D721Med (cell line): ENCODE measurements at regions not wholly inside any gene's neighbourhood (a gene's known extent, or its start where the extent isn't known, plus 50 kb on each side); places are given as distances from the start of the nearest gene placed in this dataset.

ENCODE experiments used
- DNase-seq: peaks from one replicate; pipeline ENCODE4 v3.0.0; 2011; ENCODE audit warnings: low spot score; ENCODE audit not compliant: insufficient read length
- FAIRE-seq: peaks from 2 replicates; lab custom pipeline; 2011; peaks lifted over from hg19 to GRCh38; lab: Jason Lieb, UNC
- CTCF ChIP-seq: IDR thresholded peaks from 2 replicates; pipeline ENCODE4 v1.5.1; 2012; ENCODE audit warnings: mild to moderate bottlenecking, control low read depth; ENCODE audit not compliant: insufficient read depth; ENCODE audit errors: missing control alignments

- no peak for TF ChIP-seq CTCF
- no peak for FAIRE-seq
Observed at GRCh38 chr3:28877912-28878311, 403.0 kb upstream of the RBMS3 start.

GRCh38 chr3:28890373-28890772 lies 390.5 kb upstream of the RBMS3 start:
- TF ChIP-seq CTCF = no peak
- DNase-seq = no peak
- no peak for FAIRE-seq

More at GRCh38 chr3:28877912-28878311, 403.0 kb upstream of the RBMS3 start:
- no peak for DNase-seq

- DNase-seq (no peak), FAIRE-seq (no peak)
Observed at GRCh38 chr3:28891485-28891884, 389.4 kb upstream of the RBMS3 start.

GRCh38 chr3:28900301-28900700 lies 380.6 kb upstream of the RBMS3 start:
- TF ChIP-seq CTCF = no peak
- FAIRE-seq (no peak), DNase-seq (no peak)

More at GRCh38 chr3:28891485-28891884, 389.4 kb upstream of the RBMS3 start:
- no peak for TF ChIP-seq CTCF

- DNase-seq (no peak), FAIRE-seq (no peak)
- TF ChIP-seq CTCF = no peak
Observed at GRCh38 chr3:28901018-28901417, 379.9 kb upstream of the RBMS3 start.

- FAIRE-seq (no peak), DNase-seq (no peak)
- no peak for TF ChIP-seq CTCF
Observed at GRCh38 chr3:28903171-28903601, 377.7 kb upstream of the RBMS3 start.

- DNase-seq = no peak
- TF ChIP-seq CTCF = no peak
- FAIRE-seq = no peak
Observed at GRCh38 chr3:28905798-28906197, 375.1 kb upstream of the RBMS3 start.
